ENCODE measurements at regions not wholly inside any gene's neighbourhood (a gene's known extent, or its start where the extent isn't known, plus 50 kb on each side); places are given as distances from the start of the nearest gene placed in this dataset.
"Not testable (repeated sequence)": the region's sequence is repeated elsewhere in the genome, so short reads cannot be mapped to it uniquely, and the experiment has no call there.

DNA sequence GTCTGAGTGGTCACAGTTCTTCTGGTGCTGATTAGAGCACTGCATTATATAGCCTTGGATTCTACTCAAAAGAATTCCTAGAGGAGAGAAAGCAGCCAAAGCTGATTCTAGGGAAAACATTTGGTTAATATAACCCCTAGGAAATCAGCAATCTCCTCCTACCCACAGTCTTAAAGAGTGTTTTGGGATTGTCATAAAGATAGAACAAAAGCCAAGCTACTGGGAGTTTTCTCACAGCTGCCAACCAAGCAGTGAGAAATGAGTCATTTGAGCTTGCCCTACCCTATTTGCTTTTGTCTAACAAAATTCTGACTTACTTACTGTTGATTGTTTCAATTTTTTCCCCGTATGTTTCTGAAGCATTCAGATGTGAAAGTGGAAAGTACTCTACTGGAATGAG lies 469.3 kb downstream of the PLCL1 start:
- H3K4me3 ChIP-seq (ENCODE audit: low read length) = no peak overlapping the region
- peak; percentile 35 for DNase-seq (ENCODE audit: low read depth)
- TF ChIP-seq, protein P1, sequence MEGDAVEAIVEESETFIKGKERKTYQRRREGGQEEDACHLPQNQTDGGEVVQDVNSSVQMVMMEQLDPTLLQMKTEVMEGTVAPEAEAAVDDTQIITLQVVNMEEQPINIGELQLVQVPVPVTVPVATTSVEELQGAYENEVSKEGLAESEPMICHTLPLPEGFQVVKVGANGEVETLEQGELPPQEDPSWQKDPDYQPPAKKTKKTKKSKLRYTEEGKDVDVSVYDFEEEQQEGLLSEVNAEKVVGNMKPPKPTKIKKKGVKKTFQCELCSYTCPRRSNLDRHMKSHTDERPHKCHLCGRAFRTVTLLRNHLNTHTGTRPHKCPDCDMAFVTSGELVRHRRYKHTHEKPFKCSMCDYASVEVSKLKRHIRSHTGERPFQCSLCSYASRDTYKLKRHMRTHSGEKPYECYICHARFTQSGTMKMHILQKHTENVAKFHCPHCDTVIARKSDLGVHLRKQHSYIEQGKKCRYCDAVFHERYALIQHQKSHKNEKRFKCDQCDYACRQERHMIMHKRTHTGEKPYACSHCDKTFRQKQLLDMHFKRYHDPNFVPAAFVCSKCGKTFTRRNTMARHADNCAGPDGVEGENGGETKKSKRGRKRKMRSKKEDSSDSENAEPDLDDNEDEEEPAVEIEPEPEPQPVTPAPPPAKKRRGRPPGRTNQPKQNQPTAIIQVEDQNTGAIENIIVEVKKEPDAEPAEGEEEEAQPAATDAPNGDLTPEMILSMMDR (IDR thresholded peaks at IDR 0.05; ENCODE audit: insufficient read depth, low read depth, low read length, missing control alignments) = no peak

DNA sequence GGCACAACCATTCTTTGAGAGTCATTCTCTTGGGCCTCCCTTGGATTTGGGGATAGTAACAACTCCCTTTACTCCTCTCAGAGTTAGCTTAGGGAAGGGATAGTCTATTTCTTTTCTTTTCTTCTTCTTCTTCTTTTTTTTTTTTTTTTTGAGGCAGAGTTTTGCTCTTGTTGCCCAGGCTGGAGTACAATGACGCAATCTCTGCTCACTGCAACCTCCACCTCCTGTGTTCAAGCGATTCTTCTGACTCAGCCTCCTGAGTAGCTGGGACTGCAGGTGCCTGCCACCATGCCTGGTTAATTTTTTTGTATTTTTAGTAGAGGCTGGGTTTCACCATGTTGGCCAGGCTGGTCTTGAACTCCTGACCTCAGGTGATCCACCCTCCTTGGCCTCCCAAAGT lies 465.8 kb downstream of the PLCL1 start:
- H3K4me3 ChIP-seq (ENCODE audit: low read length); DNase-seq (ENCODE audit: low read depth): not testable (repeated sequence)

DNA sequence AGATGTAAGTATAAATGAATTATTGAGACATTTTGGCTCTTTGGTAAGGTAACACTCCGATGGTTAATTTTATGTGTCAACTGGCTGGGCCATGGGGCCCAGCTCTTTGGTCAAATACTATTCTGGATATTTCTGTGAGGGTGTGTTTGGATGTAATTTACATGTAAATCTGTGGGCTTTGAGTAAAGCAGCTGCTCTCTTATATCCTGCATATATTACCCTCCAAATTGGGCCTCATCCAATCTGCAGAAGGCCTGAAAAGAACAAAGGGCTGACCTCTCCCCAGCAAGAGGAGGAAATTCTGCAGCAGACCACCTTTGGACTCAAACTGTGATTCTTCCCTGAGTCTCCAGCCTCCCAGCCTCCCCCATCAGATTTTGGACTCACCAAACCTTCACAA lies 464.1 kb downstream of the PLCL1 start:
- TF ChIP-seq, protein P1 (IDR thresholded peaks at IDR 0.05; ENCODE audit: insufficient read depth, low read depth, low read length, missing control alignments) = no peak
- no peak overlapping the region for H3K4me3 ChIP-seq (ENCODE audit: low read length)
- no peak for DNase-seq (ENCODE audit: low read depth)

DNA sequence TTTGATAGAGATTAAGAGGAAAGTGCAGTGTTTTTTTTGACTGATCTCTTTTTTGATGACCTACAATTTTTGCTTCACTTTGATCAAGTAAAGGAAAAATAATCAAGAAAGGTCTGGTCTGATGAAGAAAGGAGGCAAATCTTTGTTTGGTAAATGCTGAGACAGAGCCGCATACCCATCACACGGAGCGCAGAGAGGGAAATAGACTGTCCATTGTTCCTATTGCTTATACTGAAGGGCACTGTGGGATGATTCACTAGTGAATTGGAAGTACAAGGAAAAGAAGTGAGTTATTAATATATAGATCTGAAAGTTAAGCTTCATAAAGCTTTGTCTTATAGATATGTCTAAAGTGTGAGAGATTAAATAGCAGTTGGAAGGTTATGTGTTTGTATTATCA lies 455.1 kb downstream of the PLCL1 start:
- DNase-seq (ENCODE audit: low read depth) = no peak
- H3K4me3 ChIP-seq (ENCODE audit: low read length) = no peak overlapping the region
- TF ChIP-seq, protein P1 (IDR thresholded peaks at IDR 0.05; ENCODE audit: insufficient read depth, low read depth, low read length, missing control alignments) = no peak

DNA sequence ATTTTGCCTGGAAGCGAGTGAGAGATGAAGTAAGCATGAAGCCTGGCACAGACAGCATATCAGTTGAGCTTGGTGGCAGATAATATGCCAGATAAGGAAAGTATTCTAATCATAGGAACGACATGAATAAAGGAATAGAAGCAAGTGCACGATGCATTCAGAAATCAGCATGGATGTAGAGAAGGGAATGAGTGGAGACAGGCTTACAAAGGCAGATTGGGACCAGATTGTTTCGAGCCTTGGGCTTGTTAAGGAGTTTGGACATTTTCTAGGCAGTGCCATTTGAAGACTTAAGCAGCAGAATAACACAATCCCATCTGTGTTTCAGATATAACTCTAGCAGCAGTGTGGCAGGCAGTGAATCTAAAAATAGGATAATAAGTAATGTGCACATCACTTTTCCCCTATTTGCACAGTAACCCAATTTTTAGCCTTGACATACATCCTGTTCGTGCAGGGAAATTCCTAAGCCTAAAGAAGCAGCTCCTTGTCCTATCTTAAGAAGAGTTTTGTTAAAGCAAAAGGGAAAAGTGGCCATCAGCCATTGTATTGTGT lies 450.2 kb downstream of the PLCL1 start:
- DNase-seq (ENCODE audit: low read depth) = no peak
- TF ChIP-seq, protein P1 (IDR thresholded peaks at IDR 0.05; ENCODE audit: insufficient read depth, low read depth, low read length, missing control alignments) = no peak
- H3K4me3 ChIP-seq (ENCODE audit: low read length) = no peak overlapping the region

DNA sequence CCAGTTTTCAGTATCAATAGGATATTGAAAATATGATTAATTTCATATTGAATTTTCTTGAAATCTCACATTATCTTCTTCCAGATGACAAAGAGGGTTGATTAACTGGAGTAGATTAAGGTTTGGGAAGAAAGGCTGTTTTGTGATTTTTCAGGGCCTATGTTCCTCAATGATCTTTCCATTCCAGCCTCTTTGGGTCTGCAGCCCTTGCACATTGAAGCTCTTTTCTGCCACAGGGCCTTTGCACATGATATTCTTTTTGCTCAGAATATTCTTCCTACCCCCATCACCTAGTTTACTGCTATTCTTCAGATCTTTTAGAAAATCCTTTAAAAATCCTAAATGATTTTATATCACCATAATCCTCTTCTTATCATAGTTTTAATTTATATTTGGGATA lies 449.6 kb downstream of the PLCL1 start:
- no peak overlapping the region for H3K4me3 ChIP-seq (ENCODE audit: low read length)
- TF ChIP-seq, protein P1 (IDR thresholded peaks at IDR 0.05; ENCODE audit: insufficient read depth, low read depth, low read length, missing control alignments) = no peak
- DNase-seq (ENCODE audit: low read depth) = no peak

DNA sequence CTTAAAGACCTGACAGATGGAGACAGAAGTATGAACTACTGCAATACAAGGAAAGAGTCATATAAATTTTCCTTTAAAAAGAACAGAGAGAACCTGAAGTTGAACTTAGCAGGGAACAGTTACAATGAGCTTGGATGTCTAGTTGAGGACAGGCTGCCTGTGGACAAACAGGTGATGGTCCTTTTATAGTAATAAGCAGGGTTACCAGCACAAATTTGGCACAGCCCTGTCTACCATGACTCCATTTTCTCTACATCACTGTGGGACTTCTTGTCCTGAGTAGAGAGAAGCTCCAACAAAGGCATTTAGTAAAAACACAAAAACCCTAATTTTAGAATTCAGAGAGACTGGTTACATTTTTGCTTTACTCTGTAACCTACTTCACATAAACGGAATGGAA lies 448.1 kb downstream of the PLCL1 start:
- DNase-seq (ENCODE audit: low read depth) = no peak
- TF ChIP-seq, protein P1 (IDR thresholded peaks at IDR 0.05; ENCODE audit: insufficient read depth, low read depth, low read length, missing control alignments) = no peak
- H3K4me3 ChIP-seq (ENCODE audit: low read length) = no peak overlapping the region
